ENCODE measurements at regions not wholly inside any gene's neighbourhood (a gene's known extent, or its start where the extent isn't known, plus 50 kb on each side); places are given as distances from the start of the nearest gene placed in this dataset.

GRCh38 chr4:181308476-181309312 lies 934.5 kb upstream of the TENM3 start:
- DNase-seq (ENCODE audit: extremely low read depth in 1 of 2, low read depth in 1 of 2), result no peak

GRCh38 chr4:181312066-181312465 lies 931.1 kb upstream of the TENM3 start:
- no peak for DNase-seq (ENCODE audit: extremely low read depth in 1 of 2, low read depth in 1 of 2)

GRCh38 chr4:181319629-181320028 lies 923.6 kb upstream of the TENM3 start:
- no peak for DNase-seq (ENCODE audit: extremely low read depth in 1 of 2, low read depth in 1 of 2)

GRCh38 chr4:181323061-181323460 lies 920.1 kb upstream of the TENM3 start:
- no peak for DNase-seq (ENCODE audit: extremely low read depth in 1 of 2, low read depth in 1 of 2)

- DNase-seq (ENCODE audit: extremely low read depth in 1 of 2, low read depth in 1 of 2), result no peak
Measured at GRCh38 chr4:181330654-181331201, 912.5 kb upstream of the TENM3 start.

GRCh38 chr4:181331214-181331613 lies 912.0 kb upstream of the TENM3 start:
- DNase-seq (ENCODE audit: extremely low read depth in 1 of 2, low read depth in 1 of 2), result no peak

GRCh38 chr4:181345931-181346330 lies 897.3 kb upstream of the TENM3 start:
- no peak for DNase-seq (ENCODE audit: extremely low read depth in 1 of 2, low read depth in 1 of 2)

- no peak for DNase-seq (ENCODE audit: extremely low read depth in 1 of 2, low read depth in 1 of 2)
Measured at GRCh38 chr4:181350615-181351415, 892.4 kb upstream of the TENM3 start.

- DNase-seq (ENCODE audit: extremely low read depth in 1 of 2, low read depth in 1 of 2), result no peak
Measured at GRCh38 chr4:181364504-181364903, 878.7 kb upstream of the TENM3 start.

GRCh38 chr4:181365671-181366070 lies 877.5 kb upstream of the TENM3 start:
- no peak for DNase-seq (ENCODE audit: extremely low read depth in 1 of 2, low read depth in 1 of 2)

- DNase-seq (ENCODE audit: extremely low read depth in 1 of 2, low read depth in 1 of 2), result no peak
Measured at GRCh38 chr4:181372014-181372413, 871.2 kb upstream of the TENM3 start.

GRCh38 chr4:181376058-181376457 lies 867.1 kb upstream of the TENM3 start:
- no peak for DNase-seq (ENCODE audit: extremely low read depth in 1 of 2, low read depth in 1 of 2)

GRCh38 chr4:181388061-181388460 lies 855.1 kb upstream of the TENM3 start:
- DNase-seq (ENCODE audit: extremely low read depth in 1 of 2, low read depth in 1 of 2), result no peak

GRCh38 chr4:181416966-181417365 lies 826.2 kb upstream of the TENM3 start:
- no peak for DNase-seq (ENCODE audit: extremely low read depth in 1 of 2, low read depth in 1 of 2)

GRCh38 chr4:181418496-181418895 lies 824.7 kb upstream of the TENM3 start:
- DNase-seq (ENCODE audit: extremely low read depth in 1 of 2, low read depth in 1 of 2), result no peak

GRCh38 chr4:181420950-181421349 lies 822.3 kb upstream of the TENM3 start:
- DNase-seq (ENCODE audit: extremely low read depth in 1 of 2, low read depth in 1 of 2), result no peak

GRCh38 chr4:181424362-181425016 lies 818.7 kb upstream of the TENM3 start:
- no peak for DNase-seq (ENCODE audit: extremely low read depth in 1 of 2, low read depth in 1 of 2)

- no peak for DNase-seq (ENCODE audit: extremely low read depth in 1 of 2, low read depth in 1 of 2)
Measured at GRCh38 chr4:181427076-181427475, 816.1 kb upstream of the TENM3 start.

GRCh38 chr4:181431006-181431405 lies 812.2 kb upstream of the TENM3 start:
- no peak for DNase-seq (ENCODE audit: extremely low read depth in 1 of 2, low read depth in 1 of 2)

GRCh38 chr4:181431661-181432060 lies 811.5 kb upstream of the TENM3 start:
- no peak for DNase-seq (ENCODE audit: extremely low read depth in 1 of 2, low read depth in 1 of 2)

GRCh38 chr4:181432335-181432734 lies 810.9 kb upstream of the TENM3 start:
- DNase-seq (ENCODE audit: extremely low read depth in 1 of 2, low read depth in 1 of 2), result no peak
